Neural progenitor cell (in vitro differentiated cells): ENCODE measurements at regions not wholly inside any gene's neighbourhood (a gene's known extent, or its start where the extent isn't known, plus 50 kb on each side); places are given as distances from the start of the nearest gene placed in this dataset.

Source experiments
- DNase-seq: peaks from one replicate; pipeline ENCODE4 v3.0.0-alpha.2; 2016; ENCODE audit warnings: low spot score
- H2AFZ ChIP-seq: fragments of 200-600 bp; sonication (generic); replicated peaks from 2 replicates; pipeline ENCODE4 v1.6.1; 2016; ENCODE audit warnings: antibody characterized with exemption
- H3F3A ChIP-seq: fragments of 200-600 bp; sonication (generic); 2 replicates; pipeline ENCODE4 v1.6.1; 2016; ENCODE audit warnings: antibody characterized with exemption, low read depth
- H3K27ac ChIP-seq: fragments of 200-600 bp; sonication (generic); 2 replicates; pipeline ENCODE4 v1.5.1; 2016; ENCODE audit warnings: mild to moderate bottlenecking
- H3K27me3 ChIP-seq: fragments of 200-600 bp; sonication (generic); 2 replicates; pipeline ENCODE4 v1.6.1; 2016; ENCODE audit warnings: mild to moderate bottlenecking, moderate library complexity
- H3K36me3 ChIP-seq: fragments of 200-600 bp; sonication (generic); 2 replicates; pipeline ENCODE4 v1.5.1; 2016
- H3K4me1 ChIP-seq: fragments of 200-600 bp; sonication (generic); 2 replicates; pipeline ENCODE4 v1.6.1; 2016; ENCODE audit warnings: mixed run types
- H3K4me2 ChIP-seq: fragments of 200-600 bp; sonication (generic); 2 replicates; pipeline ENCODE4 v1.6.1; 2016
- H3K4me3 ChIP-seq: fragments of 200-600 bp; sonication (generic); 2 replicates; pipeline ENCODE4 v1.5.1; 2016
- H3K79me2 ChIP-seq: fragments of 200-600 bp; sonication (generic); 2 replicates; pipeline ENCODE4 v1.6.1; 2016; ENCODE audit warnings: low read depth
- H3K9ac ChIP-seq: fragments of 200-600 bp; sonication (generic); 2 replicates; pipeline ENCODE4 v1.6.1; 2016
- H3K9me3 ChIP-seq: fragments of 200-600 bp; sonication (generic); 2 replicates; pipeline ENCODE4 v1.5.1; 2016; ENCODE audit warnings: low read depth
- H4K20me1 ChIP-seq: fragments of 200-600 bp; sonication (generic); 2 replicates; pipeline ENCODE4 v1.6.1; 2016; ENCODE audit warnings: low read depth
- H3K27ac Mint-ChIP-seq: 3 replicates; pipeline ENCODE4 v1.8.0; 2021; ENCODE audit warnings: mixed read lengths
- H3K27me3 Mint-ChIP-seq: 2 replicates; pipeline ENCODE4 v1.8.0; 2022; ENCODE audit warnings: low read depth, mild to moderate bottlenecking, inconsistent platforms, moderate library complexity, mixed read lengths; ENCODE audit not compliant: insufficient read depth
- H3K36me3 Mint-ChIP-seq: 3 replicates; pipeline ENCODE4 v1.8.0; 2021; ENCODE audit warnings: mixed read lengths
- H3K4me1 Mint-ChIP-seq: 3 replicates; pipeline ENCODE4 v1.8.0; 2021; ENCODE audit warnings: mixed read lengths
- H3K4me3 Mint-ChIP-seq: 3 replicates; pipeline ENCODE4 v1.8.0; 2021; ENCODE audit warnings: mild to moderate bottlenecking, moderate library complexity, mixed read lengths
- H3K9me3 Mint-ChIP-seq: 3 replicates; pipeline ENCODE4 v1.8.0; 2020; ENCODE audit warnings: mixed read lengths
- CTCF ChIP-seq: fragments of 200-600 bp; sonication (generic); IDR thresholded peaks from 2 replicates; pipeline ENCODE4 v1.5.1; 2017; ENCODE audit warnings: antibody characterized with exemption, mild to moderate bottlenecking
- EZH2 ChIP-seq: fragments of 200-600 bp; sonication (generic); IDR thresholded peaks from 2 replicates; pipeline ENCODE4 v1.6.1; 2017; ENCODE audit warnings: antibody characterized with exemption, mild to moderate bottlenecking, moderate library complexity
- EZH2phosphoT487 ChIP-seq: fragments of 200-600 bp; sonication (generic); IDR thresholded peaks from 2 replicates; pipeline ENCODE4 v1.6.1; 2017; ENCODE audit warnings: antibody characterized with exemption

GRCh38 chr19:28715157-28715556, 497.8 kb downstream of the UQCRFS1 start:
- Mint-ChIP-seq H3K27ac (no peak overlapping the region), H3K36me3 (no peaks in the 10 kb centered on the region), H3K27me3 (peaks cover 2% of the 10 kb centered on the region), H3K4me1 (no peaks in the 10 kb centered on the region), H3K9me3 (peaks cover 2% of the 10 kb centered on the region), H3K4me3 (no peak overlapping the region)
- no peak for TF ChIP-seq EZH2
- no peak for TF ChIP-seq CTCF
- no peak for TF ChIP-seq EZH2phosphoT487
- Histone ChIP-seq H3K9me3 (no peaks in the 10 kb centered on the region), H2AFZ (no peak overlapping the region), H3K9ac (no peak overlapping the region), H3K27me3 (no peaks in the 10 kb centered on the region), H3K36me3 (no peaks in the 10 kb centered on the region), H3K4me2 (no peak overlapping the region), H3F3A (no peaks in the 10 kb centered on the region), H4K20me1 (no peaks in the 10 kb centered on the region), H3K27ac (no peak overlapping the region), H3K4me3 (no peak overlapping the region), H3K79me2 (no peaks in the 10 kb centered on the region), H3K4me1 (no peaks in the 10 kb centered on the region)
- no peak for DNase-seq

- TF ChIP-seq CTCF: no peak
- no peak for TF ChIP-seq EZH2phosphoT487
- no peak for TF ChIP-seq EZH2
- H3K27ac Mint-ChIP-seq: no peak overlapping the region
- H3K27me3 Mint-ChIP-seq: peaks cover 2% of the 10 kb centered on the region
- Histone ChIP-seq H3K79me2 (no peaks in the 10 kb centered on the region), H3K9ac (no peak overlapping the region), H3K36me3 (no peaks in the 10 kb centered on the region), H3F3A (no peaks in the 10 kb centered on the region), H3K27me3 (no peaks in the 10 kb centered on the region), H3K4me2 (no peak overlapping the region), H3K27ac (no peak overlapping the region), H3K4me3 (no peak overlapping the region), H4K20me1 (no peaks in the 10 kb centered on the region), H3K4me1 (no peaks in the 10 kb centered on the region), H3K9me3 (no peaks in the 10 kb centered on the region), H2AFZ (no peak overlapping the region)
- H3K4me3 Mint-ChIP-seq: no peak overlapping the region
- no peak for DNase-seq
- H3K4me1 Mint-ChIP-seq: no peaks in the 10 kb centered on the region
- peaks cover 2% of the 10 kb centered on the region for H3K9me3 Mint-ChIP-seq
- no peaks in the 10 kb centered on the region for H3K36me3 Mint-ChIP-seq
Observed at GRCh38 chr19:28711411-28711810, 501.5 kb downstream of the UQCRFS1 start.

GRCh38 chr19:28710278-28710677, 502.7 kb downstream of the UQCRFS1 start:
- Histone ChIP-seq H3K4me3 (no peak overlapping the region), H3K4me1 (no peaks in the 10 kb centered on the region), H3K4me2 (no peak overlapping the region), H3K36me3 (no peaks in the 10 kb centered on the region), H3F3A (no peaks in the 10 kb centered on the region), H4K20me1 (no peaks in the 10 kb centered on the region), H3K79me2 (no peaks in the 10 kb centered on the region), H3K9ac (no peak overlapping the region), H3K9me3 (no peaks in the 10 kb centered on the region), H2AFZ (no peak overlapping the region), H3K27me3 (no peaks in the 10 kb centered on the region), H3K27ac (no peak overlapping the region)
- Mint-ChIP-seq H3K36me3 (no peaks in the 10 kb centered on the region), H3K9me3 (no peaks in the 10 kb centered on the region), H3K4me3 (no peak overlapping the region), H3K27me3 (peaks cover 2% of the 10 kb centered on the region), H3K4me1 (no peaks in the 10 kb centered on the region), H3K27ac (no peak overlapping the region)
- TF ChIP-seq EZH2 (no peak), CTCF (peak; percentile 88)
- peak; percentile 73 for DNase-seq

GRCh38 chr19:28706693-28707092, 506.3 kb downstream of the UQCRFS1 start:
- DNase-seq: no peak
- no peaks in the 10 kb centered on the region for H3K9me3 Mint-ChIP-seq
- TF ChIP-seq CTCF (no peak), EZH2 (no peak), EZH2phosphoT487 (no peak)

More at GRCh38 chr19:28706693-28707092, 506.3 kb downstream of the UQCRFS1 start:
- no peaks in the 10 kb centered on the region for H3K4me1 Mint-ChIP-seq
- no peaks in the 10 kb centered on the region for H3K9me3 ChIP-seq
- H3K79me2 ChIP-seq: no peaks in the 10 kb centered on the region
- H3K27me3 ChIP-seq: no peaks in the 10 kb centered on the region
- H4K20me1 ChIP-seq: no peaks in the 10 kb centered on the region
- H3K27ac ChIP-seq: no peak overlapping the region
- H3K4me1 ChIP-seq: no peaks in the 10 kb centered on the region
- H2AFZ ChIP-seq: no peak overlapping the region
- no peak overlapping the region for H3K4me3 Mint-ChIP-seq
- H3K36me3 Mint-ChIP-seq: no peaks in the 10 kb centered on the region
- no peaks in the 10 kb centered on the region for H3F3A ChIP-seq
- H3K27ac Mint-ChIP-seq: no peak overlapping the region
- no peak overlapping the region for H3K4me2 ChIP-seq
- no peak overlapping the region for H3K9ac ChIP-seq
- no peaks in the 10 kb centered on the region for H3K36me3 ChIP-seq
- no peaks in the 10 kb centered on the region for H3K27me3 Mint-ChIP-seq
- H3K4me3 ChIP-seq: no peak overlapping the region
